Body of pancreas (tissue), 4 donors: ENCODE measurements at regions not wholly inside any gene's neighbourhood (a gene's known extent, or its start where the extent isn't known, plus 50 kb on each side); places are given as distances from the start of the nearest gene placed in this dataset.

Source experiments
- POLR2A ChIP-seq, 3 donors: fragments of 450-650 bp; IDR thresholded peaks; one replicate each; pipeline ENCODE4 v1.6.1; 2016; ENCODE audit warnings: antibody characterized with exemption in 3 of 3, mild to moderate bottlenecking in 2 of 3
- TF ChIP-seq, protein P1 (sequence below), 7 experiments: fragments of 450-650 bp in 4 of 7; fragments of 200-600 bp in 3 of 7; sonication (generic) in 3 of 7; IDR thresholded peaks; one replicate each; pipeline ENCODE4 v1.5.1; 2016 to 2019; ENCODE audit warnings: antibody characterized with exemption in 7 of 7

DNA sequence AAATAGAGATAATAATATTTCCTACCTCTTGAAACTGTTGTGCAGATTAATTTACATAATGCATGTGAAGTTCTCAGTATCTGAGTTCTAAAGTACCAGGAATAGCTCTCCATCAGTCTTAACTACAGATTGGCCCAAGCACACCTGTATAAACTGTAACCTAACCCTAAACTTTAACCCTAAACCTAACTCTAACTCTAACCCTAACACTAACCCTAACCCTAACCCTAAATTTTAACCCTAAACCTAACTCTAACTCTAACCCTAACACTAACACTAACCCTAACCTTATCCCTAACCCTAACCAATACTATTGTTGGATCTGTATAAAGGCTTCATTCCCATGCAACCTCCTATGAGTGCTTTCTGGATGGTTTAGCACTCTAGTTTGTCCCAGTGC is 1445.9 kb upstream of the TENM4 start:
- TF ChIP-seq, protein P1, sequence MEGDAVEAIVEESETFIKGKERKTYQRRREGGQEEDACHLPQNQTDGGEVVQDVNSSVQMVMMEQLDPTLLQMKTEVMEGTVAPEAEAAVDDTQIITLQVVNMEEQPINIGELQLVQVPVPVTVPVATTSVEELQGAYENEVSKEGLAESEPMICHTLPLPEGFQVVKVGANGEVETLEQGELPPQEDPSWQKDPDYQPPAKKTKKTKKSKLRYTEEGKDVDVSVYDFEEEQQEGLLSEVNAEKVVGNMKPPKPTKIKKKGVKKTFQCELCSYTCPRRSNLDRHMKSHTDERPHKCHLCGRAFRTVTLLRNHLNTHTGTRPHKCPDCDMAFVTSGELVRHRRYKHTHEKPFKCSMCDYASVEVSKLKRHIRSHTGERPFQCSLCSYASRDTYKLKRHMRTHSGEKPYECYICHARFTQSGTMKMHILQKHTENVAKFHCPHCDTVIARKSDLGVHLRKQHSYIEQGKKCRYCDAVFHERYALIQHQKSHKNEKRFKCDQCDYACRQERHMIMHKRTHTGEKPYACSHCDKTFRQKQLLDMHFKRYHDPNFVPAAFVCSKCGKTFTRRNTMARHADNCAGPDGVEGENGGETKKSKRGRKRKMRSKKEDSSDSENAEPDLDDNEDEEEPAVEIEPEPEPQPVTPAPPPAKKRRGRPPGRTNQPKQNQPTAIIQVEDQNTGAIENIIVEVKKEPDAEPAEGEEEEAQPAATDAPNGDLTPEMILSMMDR (IDR thresholded peaks at IDR 0.05): no peak
- TF ChIP-seq POLR2A (IDR thresholded peaks at IDR 0.05): no peak
